Vagina (tissue), 2 donors: ENCODE measurements at regions not wholly inside any gene's neighbourhood (a gene's known extent, or its start where the extent isn't known, plus 50 kb on each side); places are given as distances from the start of the nearest gene placed in this dataset.

Experiments
- DNase-seq, 2 donors: peaks; one replicate each; pipeline ENCODE4 v3.0.0-alpha.2; 2017; ENCODE audit errors: extremely low spot score in 2 of 2
- H3K27ac ChIP-seq: fragments of 200-600 bp; sonication (generic); one replicate; pipeline ENCODE4 v1.5.1; 2019
- H3K27me3 ChIP-seq: fragments of 200-600 bp; sonication (generic); one replicate; pipeline ENCODE4 v1.5.1; 2019
- H3K36me3 ChIP-seq, 2 donors: fragments of 200-600 bp; sonication (generic); one replicate each; pipeline ENCODE4 v1.5.1; 2017 to 2019
- H3K4me1 ChIP-seq: fragments of 200-600 bp; sonication (generic); one replicate; pipeline ENCODE4 v1.5.1; 2019
- H3K4me3 ChIP-seq, 2 donors: fragments of 200-600 bp; sonication (generic); 1 replicate in 1 of 2; 2 replicates in 1 of 2; pipeline ENCODE4 v1.5.1; 2016 to 2019
- H3K9me3 ChIP-seq: fragments of 200-600 bp; sonication (generic); one replicate; pipeline ENCODE4 v1.5.1; 2019
- CTCF ChIP-seq, 3 experiments: fragments of 450-650 bp in 2 of 3; fragments of 200-600 bp in 1 of 3; sonication (generic) in 1 of 3; IDR thresholded peaks; one replicate each; pipeline ENCODE4 v1.5.1; 2017 to 2019; ENCODE audit warnings: antibody characterized with exemption in 3 of 3, mild to moderate bottlenecking in 2 of 3, moderate library complexity in 2 of 3
- POLR2A ChIP-seq, 2 donors: fragments of 450-650 bp; IDR thresholded peaks; one replicate each; pipeline ENCODE4 v1.6.1; 2017; ENCODE audit warnings: antibody characterized with exemption in 2 of 2, mild to moderate bottlenecking in 2 of 2, moderate library complexity in 2 of 2
- POLR2AphosphoS5 ChIP-seq, 2 donors: sonication (generic); formaldehyde crosslinking; IDR thresholded peaks; one replicate each; pipeline ENCODE4 v1.9.0; 2017; ENCODE audit warnings: antibody characterized with exemption in 2 of 2, mild to moderate bottlenecking in 2 of 2, low read depth in 1 of 2; ENCODE audit not compliant: insufficient read depth in 1 of 2
- intact Hi-C: fragments of 100-400 bp; cut with DNase I; formaldehyde crosslinking; loops from one replicate; pipeline ENCODE4 v1.15.1; 2023

- H3K27me3 ChIP-seq, result no peaks in the 10 kb centered on the region
- DNase-seq, result no peak
- H3K4me3 ChIP-seq, result no peak overlapping the region
- intact Hi-C loops, result no loop called here
- H3K27ac ChIP-seq, result no peak overlapping the region
- H3K9me3 ChIP-seq, result no peaks in the 10 kb centered on the region
- no peaks in the 10 kb centered on the region for H3K36me3 ChIP-seq
- no peaks in the 10 kb centered on the region for H3K4me1 ChIP-seq
- TF ChIP-seq POLR2A (IDR thresholded peaks at IDR 0.05) (no peak), POLR2AphosphoS5 (IDR thresholded peaks at IDR 0.05; ENCODE audit: insufficient read depth in 1 of 2, low read depth in 1 of 2) (no peak), CTCF (IDR thresholded peaks at IDR 0.05) (no peak)
Measured at GRCh38 chr17:55961386-55961785, 191.9 kb upstream of the ANKFN1 start.

DNA sequence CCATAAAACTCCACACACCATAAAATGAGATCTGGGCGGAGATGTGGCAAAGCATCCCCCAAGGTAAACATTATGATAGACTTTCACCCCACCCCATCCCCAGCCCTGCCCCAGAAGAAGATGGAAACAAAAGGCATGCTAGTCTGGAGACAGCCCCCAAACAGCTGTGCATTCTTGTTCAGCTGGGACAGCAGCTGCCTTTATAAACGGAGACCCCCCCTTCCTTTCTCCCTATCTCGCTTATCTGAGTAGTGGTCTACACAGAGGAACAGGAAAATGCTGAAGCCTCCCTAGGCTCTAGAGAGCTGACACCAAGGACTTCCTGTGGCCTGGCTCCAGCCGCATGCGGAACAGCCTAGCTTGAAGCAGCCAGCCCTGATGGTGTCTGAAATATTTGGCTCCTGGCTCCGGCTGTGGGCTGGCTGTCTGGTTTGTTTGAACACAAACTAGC lies 190.3 kb upstream of the ANKFN1 start:
- no peak overlapping the region for H3K27ac ChIP-seq
- no peaks in the 10 kb centered on the region for H3K36me3 ChIP-seq
- no peaks in the 10 kb centered on the region for H3K9me3 ChIP-seq
- intact Hi-C loops, result no loop called here
- no peaks in the 10 kb centered on the region for H3K4me1 ChIP-seq
- TF ChIP-seq POLR2AphosphoS5 (IDR thresholded peaks at IDR 0.05; ENCODE audit: insufficient read depth in 1 of 2, low read depth in 1 of 2) (no peak), CTCF (IDR thresholded peaks at IDR 0.05) (no peak), POLR2A (IDR thresholded peaks at IDR 0.05) (no peak)
- no peaks in the 10 kb centered on the region for H3K27me3 ChIP-seq
- H3K4me3 ChIP-seq, result no peak overlapping the region
- DNase-seq, result no peak

DNA sequence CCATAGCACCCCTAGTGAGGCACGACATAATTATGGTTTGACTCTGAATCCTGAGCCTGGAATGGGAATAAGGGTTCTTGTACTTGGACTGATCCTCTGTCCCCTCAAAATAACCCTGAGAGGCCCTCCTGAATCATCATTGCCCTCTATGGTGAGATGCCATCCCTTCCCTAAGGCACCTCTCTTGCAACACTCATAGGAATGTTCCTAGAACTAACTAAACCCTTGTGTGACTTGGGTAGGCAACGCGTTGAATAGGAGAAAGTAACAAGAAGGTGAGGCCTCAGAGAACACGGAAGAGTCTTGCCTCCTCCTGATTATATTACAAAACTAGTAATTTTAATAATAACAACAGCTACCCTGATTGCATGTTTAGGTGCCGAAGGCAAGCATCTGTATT lies 189.1 kb upstream of the ANKFN1 start:
- Histone ChIP-seq H3K36me3 (no peaks in the 10 kb centered on the region), H3K4me1 (no peaks in the 10 kb centered on the region), H3K4me3 (no peak overlapping the region), H3K27ac (no peak overlapping the region), H3K9me3 (no peaks in the 10 kb centered on the region), H3K27me3 (no peaks in the 10 kb centered on the region)
- TF ChIP-seq CTCF (IDR thresholded peaks at IDR 0.05), result no peak
- TF ChIP-seq POLR2AphosphoS5 (IDR thresholded peaks at IDR 0.05; ENCODE audit: insufficient read depth in 1 of 2, low read depth in 1 of 2), result no peak
- no peak for TF ChIP-seq POLR2A (IDR thresholded peaks at IDR 0.05)
- DNase-seq, result no peak
- intact Hi-C loops, result no loop called here

GRCh38 chr17:55965051-55965450 lies 188.2 kb upstream of the ANKFN1 start:
- Histone ChIP-seq H3K27ac (no peak overlapping the region), H3K9me3 (no peaks in the 10 kb centered on the region), H3K36me3 (no peaks in the 10 kb centered on the region), H3K4me1 (no peaks in the 10 kb centered on the region), H3K27me3 (no peaks in the 10 kb centered on the region), H3K4me3 (no peak overlapping the region)
- intact Hi-C loops, result no loop called here
- TF ChIP-seq POLR2AphosphoS5 (IDR thresholded peaks at IDR 0.05; ENCODE audit: insufficient read depth in 1 of 2, low read depth in 1 of 2) (no peak), CTCF (IDR thresholded peaks at IDR 0.05) (no peak), POLR2A (IDR thresholded peaks at IDR 0.05) (no peak)
- no peak for DNase-seq

GRCh38 chr17:55969562-55970324 lies 183.5 kb upstream of the ANKFN1 start:
- DNase-seq, result no peak
- Histone ChIP-seq H3K36me3 (no peaks in the 10 kb centered on the region), H3K27me3 (no peaks in the 10 kb centered on the region), H3K9me3 (no peaks in the 10 kb centered on the region), H3K27ac (no peak overlapping the region), H3K4me3 (no peak overlapping the region), H3K4me1 (no peaks in the 10 kb centered on the region)
- intact Hi-C loops, result no loop called here
- no peak for TF ChIP-seq CTCF (IDR thresholded peaks at IDR 0.05)
- TF ChIP-seq POLR2AphosphoS5 (IDR thresholded peaks at IDR 0.05; ENCODE audit: insufficient read depth in 1 of 2, low read depth in 1 of 2), result no peak
- TF ChIP-seq POLR2A (IDR thresholded peaks at IDR 0.05), result no peak
